Astrocyte (in vitro differentiated cells and primary cell): ENCODE measurements at regions not wholly inside any gene's neighbourhood (a gene's known extent, or its start where the extent isn't known, plus 50 kb on each side); places are given as distances from the start of the nearest gene placed in this dataset.

Source experiments
- DNase-seq: peaks from one replicate; pipeline ENCODE4 v3.0.0-alpha.2; 2010; ENCODE audit warnings: low read depth
- FAIRE-seq: peaks from 2 replicates; lab custom pipeline; 2011; peaks lifted over from hg19 to GRCh38; lab: Jason Lieb, UNC
- H2AFZ ChIP-seq: 2 replicates; pipeline ENCODE4 v1.6.0; 2012; ENCODE audit warnings: low read depth, low read length, inconsistent platforms
- H3K27ac ChIP-seq: 2 replicates; pipeline ENCODE4 v1.5.1; 2011; ENCODE audit warnings: low read depth, low read length, inconsistent platforms
- H3K27me3 ChIP-seq: 2 replicates; pipeline ENCODE4 v1.6.0; 2011; ENCODE audit warnings: low read length, inconsistent platforms; ENCODE audit not compliant: insufficient read depth
- H3K36me3 ChIP-seq: 2 replicates; pipeline ENCODE4 v1.5.1; 2011; ENCODE audit warnings: low read length, inconsistent platforms; ENCODE audit not compliant: insufficient read depth
- H3K4me1 ChIP-seq: 2 replicates; pipeline ENCODE4 v1.5.1; 2011; ENCODE audit warnings: low read length, inconsistent platforms; ENCODE audit not compliant: insufficient read depth
- H3K4me2 ChIP-seq: 2 replicates; pipeline ENCODE4 v1.6.0; 2012; ENCODE audit warnings: low read length, inconsistent platforms
- H3K4me3 ChIP-seq: 2 replicates; pipeline ENCODE4 v1.5.1; 2011; ENCODE audit warnings: low read depth, mild to moderate bottlenecking, low read length, inconsistent platforms; ENCODE audit not compliant: insufficient read depth
- H3K79me2 ChIP-seq: 2 replicates; pipeline ENCODE4 v1.6.0; 2012; ENCODE audit warnings: mild to moderate bottlenecking, low read length, inconsistent platforms; ENCODE audit not compliant: insufficient read depth
- H3K9ac ChIP-seq: 2 replicates; pipeline ENCODE4 v1.6.0; 2012; ENCODE audit warnings: mild to moderate bottlenecking, low read length, inconsistent platforms
- H3K9me3 ChIP-seq: 2 replicates; pipeline ENCODE4 v1.5.1; 2012; ENCODE audit warnings: low read depth, mild to moderate bottlenecking, low read length, inconsistent platforms; ENCODE audit not compliant: insufficient read depth
- H4K20me1 ChIP-seq: 2 replicates; pipeline ENCODE4 v1.6.0; 2012; ENCODE audit warnings: low read length, inconsistent platforms; ENCODE audit not compliant: insufficient read depth
- H3K27ac Mint-ChIP-seq: one replicate; pipeline ENCODE4 v1.8.0; 2021; ENCODE audit warnings: mild to moderate bottlenecking, mixed read lengths; ENCODE audit not compliant: unreplicated experiment
- H3K27me3 Mint-ChIP-seq: one replicate; pipeline ENCODE4 v1.8.0; 2021; ENCODE audit warnings: low read depth, mixed read lengths; ENCODE audit not compliant: unreplicated experiment
- H3K36me3 Mint-ChIP-seq: one replicate; pipeline ENCODE4 v1.8.0; 2021; ENCODE audit warnings: low read depth, mixed read lengths; ENCODE audit not compliant: unreplicated experiment
- H3K4me1 Mint-ChIP-seq: one replicate; pipeline ENCODE4 v1.8.0; 2021; ENCODE audit warnings: low read depth, mixed read lengths; ENCODE audit not compliant: unreplicated experiment
- H3K4me3 Mint-ChIP-seq: one replicate; pipeline ENCODE4 v1.8.0; 2021; ENCODE audit warnings: mild to moderate bottlenecking, moderate library complexity, mixed read lengths; ENCODE audit not compliant: unreplicated experiment
- H3K9me3 Mint-ChIP-seq: one replicate; pipeline ENCODE4 v1.8.0; 2021; ENCODE audit warnings: mild to moderate bottlenecking, mixed read lengths; ENCODE audit not compliant: unreplicated experiment
- EZH2 ChIP-seq: IDR thresholded peaks from 2 replicates; pipeline ENCODE4 v1.6.1; 2012; ENCODE audit warnings: mild to moderate bottlenecking, low read length, inconsistent platforms; ENCODE audit not compliant: insufficient read depth
- TF ChIP-seq, protein P1 (sequence below): IDR thresholded peaks from 2 replicates; pipeline ENCODE4 v1.5.1; 2011; ENCODE audit warnings: low read depth, mild to moderate bottlenecking, inconsistent platforms, low read length, moderate library complexity; ENCODE audit not compliant: insufficient read depth

DNA sequence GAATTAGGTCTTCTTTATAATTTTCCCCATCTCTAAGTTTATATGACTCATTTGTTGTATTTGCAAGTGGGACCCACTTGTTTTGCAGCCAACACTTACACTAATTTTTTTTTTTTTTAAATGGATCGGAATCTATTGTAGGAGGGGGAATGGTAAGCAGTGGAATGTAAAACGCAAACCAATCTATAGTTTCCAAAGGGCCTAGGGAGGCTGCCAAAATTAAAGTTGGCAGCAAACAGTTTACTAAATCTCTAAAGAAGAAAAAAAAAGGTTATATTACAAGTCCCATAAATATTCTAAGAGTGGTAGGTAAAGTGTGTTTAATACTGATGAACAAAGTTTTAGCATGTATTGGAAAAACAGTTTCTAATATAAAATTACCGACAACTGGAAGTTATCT is 416.8 kb upstream of the SALL1 start:
- Histone ChIP-seq H2AFZ (no peak overlapping the region), H3K9me3 (no peaks in the 10 kb centered on the region), H3K27me3 (peaks cover 4% of the 10 kb centered on the region), H3K4me2 (no peak overlapping the region), H4K20me1 (no peaks in the 10 kb centered on the region), H3K36me3 (no peaks in the 10 kb centered on the region), H3K9ac (no peak overlapping the region), H3K4me3 (no peak overlapping the region), H3K27ac (no peak overlapping the region), H3K4me1 (no peaks in the 10 kb centered on the region), H3K79me2 (no peaks in the 10 kb centered on the region)
- Mint-ChIP-seq H3K4me1 (peaks cover 11% of the 10 kb centered on the region), H3K27ac (no peak overlapping the region), H3K9me3 (no peaks in the 10 kb centered on the region), H3K4me3 (no peak overlapping the region), H3K27me3 (peaks cover 9% of the 10 kb centered on the region), H3K36me3 (no peaks in the 10 kb centered on the region)
- FAIRE-seq = no peak
- no peak for DNase-seq
- no peak for TF ChIP-seq EZH2
- TF ChIP-seq, protein P1, sequence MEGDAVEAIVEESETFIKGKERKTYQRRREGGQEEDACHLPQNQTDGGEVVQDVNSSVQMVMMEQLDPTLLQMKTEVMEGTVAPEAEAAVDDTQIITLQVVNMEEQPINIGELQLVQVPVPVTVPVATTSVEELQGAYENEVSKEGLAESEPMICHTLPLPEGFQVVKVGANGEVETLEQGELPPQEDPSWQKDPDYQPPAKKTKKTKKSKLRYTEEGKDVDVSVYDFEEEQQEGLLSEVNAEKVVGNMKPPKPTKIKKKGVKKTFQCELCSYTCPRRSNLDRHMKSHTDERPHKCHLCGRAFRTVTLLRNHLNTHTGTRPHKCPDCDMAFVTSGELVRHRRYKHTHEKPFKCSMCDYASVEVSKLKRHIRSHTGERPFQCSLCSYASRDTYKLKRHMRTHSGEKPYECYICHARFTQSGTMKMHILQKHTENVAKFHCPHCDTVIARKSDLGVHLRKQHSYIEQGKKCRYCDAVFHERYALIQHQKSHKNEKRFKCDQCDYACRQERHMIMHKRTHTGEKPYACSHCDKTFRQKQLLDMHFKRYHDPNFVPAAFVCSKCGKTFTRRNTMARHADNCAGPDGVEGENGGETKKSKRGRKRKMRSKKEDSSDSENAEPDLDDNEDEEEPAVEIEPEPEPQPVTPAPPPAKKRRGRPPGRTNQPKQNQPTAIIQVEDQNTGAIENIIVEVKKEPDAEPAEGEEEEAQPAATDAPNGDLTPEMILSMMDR = no peak

DNA sequence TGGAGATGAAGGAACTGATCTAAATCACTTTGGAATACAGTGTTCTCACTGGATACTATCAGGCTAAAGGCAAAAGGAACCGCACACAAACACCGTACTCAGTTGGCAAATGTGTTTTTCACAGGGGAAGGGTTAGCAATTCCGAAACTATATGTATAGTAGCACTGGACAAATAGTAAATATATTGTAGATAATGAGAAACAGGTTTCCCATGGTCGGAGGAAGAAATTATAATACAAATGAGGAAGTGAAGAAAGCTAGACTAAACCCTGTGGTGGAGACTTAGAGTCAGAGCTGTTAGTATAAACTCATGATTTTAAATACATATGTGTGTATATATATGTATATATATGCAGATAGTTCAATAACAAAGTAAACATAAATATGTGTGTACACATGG is 414.1 kb upstream of the SALL1 start:
- Histone ChIP-seq H3K4me1 (no peaks in the 10 kb centered on the region), H3K4me3 (no peak overlapping the region), H3K36me3 (no peaks in the 10 kb centered on the region), H3K27ac (no peak overlapping the region), H4K20me1 (no peaks in the 10 kb centered on the region), H3K4me2 (no peak overlapping the region), H2AFZ (no peak overlapping the region), H3K9ac (no peak overlapping the region), H3K27me3 (no peaks in the 10 kb centered on the region), H3K79me2 (no peaks in the 10 kb centered on the region), H3K9me3 (no peaks in the 10 kb centered on the region)
- Mint-ChIP-seq H3K9me3 (no peaks in the 10 kb centered on the region), H3K4me1 (peaks cover 11% of the 10 kb centered on the region), H3K27me3 (no peaks in the 10 kb centered on the region), H3K4me3 (no peak overlapping the region), H3K36me3 (no peaks in the 10 kb centered on the region), H3K27ac (no peak overlapping the region)
- TF ChIP-seq EZH2 = no peak
- TF ChIP-seq, protein P1 = no peak
- DNase-seq = no peak
- FAIRE-seq = no peak

DNA sequence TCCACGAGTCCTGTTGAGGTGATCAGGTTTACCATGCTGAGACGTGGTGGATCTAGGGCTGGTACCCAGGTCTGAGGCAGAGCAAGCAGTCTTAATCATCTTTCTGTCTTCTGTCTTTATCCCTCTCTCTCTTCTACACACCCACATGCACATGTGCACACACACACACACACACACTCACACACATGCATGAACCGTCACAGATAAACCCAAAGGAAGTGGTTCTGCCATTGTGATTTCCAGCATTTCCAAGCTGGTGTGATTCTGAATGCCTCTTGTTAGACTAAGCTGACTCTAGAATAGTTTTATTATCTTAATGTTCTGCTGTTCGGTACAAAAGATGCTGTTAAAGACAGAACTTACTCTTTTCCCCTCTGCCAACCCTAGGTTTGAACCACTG is 411.8 kb upstream of the SALL1 start:
- H4K20me1 ChIP-seq = no peaks in the 10 kb centered on the region
- no peaks in the 10 kb centered on the region for H3K4me1 ChIP-seq
- H3K4me2 ChIP-seq = no peak overlapping the region
- TF ChIP-seq, protein P1 = no peak
- no peak for TF ChIP-seq EZH2
- no peak for FAIRE-seq
- Mint-ChIP-seq H3K36me3 (no peaks in the 10 kb centered on the region), H3K9me3 (peaks cover 1% of the 10 kb centered on the region), H3K4me3 (no peak overlapping the region), H3K4me1 (no peaks in the 10 kb centered on the region), H3K27me3 (peaks cover 9% of the 10 kb centered on the region), H3K27ac (no peak overlapping the region)
- peaks cover 3% of the 10 kb centered on the region for H3K27me3 ChIP-seq
- no peaks in the 10 kb centered on the region for H3K9me3 ChIP-seq
- no peak overlapping the region for H3K4me3 ChIP-seq
- no peaks in the 10 kb centered on the region for H3K79me2 ChIP-seq
- H3K36me3 ChIP-seq = no peaks in the 10 kb centered on the region
- no peak for DNase-seq
- no peak overlapping the region for H3K9ac ChIP-seq
- no peak overlapping the region for H3K27ac ChIP-seq
- H2AFZ ChIP-seq = no peak overlapping the region
